HFFc6 (cell line): ENCODE measurements at regions not wholly inside any gene's neighbourhood (a gene's known extent, or its start where the extent isn't known, plus 50 kb on each side); places are given as distances from the start of the nearest gene placed in this dataset.
A peak's percentile ranks its signal among the peaks of the same experiment; 100 is the strongest.

Experiments
- DNase-seq: peaks from one replicate; pipeline ENCODE4 v3.0.0-alpha.2; 2018
- H3K27ac Mint-ChIP-seq: 2 replicates; pipeline ENCODE4 v1.8.0; 2020; ENCODE audit warnings: mild to moderate bottlenecking, mixed read lengths
- H3K27me3 Mint-ChIP-seq: 2 replicates; pipeline ENCODE4 v1.8.0; 2021; ENCODE audit warnings: mild to moderate bottlenecking, moderate library complexity, mixed read lengths; ENCODE audit not compliant: insufficient read depth
- H3K36me3 Mint-ChIP-seq: 2 replicates; pipeline ENCODE4 v1.8.0; 2021; ENCODE audit warnings: low read depth, mixed read lengths
- H3K4me1 Mint-ChIP-seq: 2 replicates; pipeline ENCODE4 v1.8.0; 2020; ENCODE audit warnings: low read depth, mixed read lengths
- H3K4me3 Mint-ChIP-seq: 2 replicates; pipeline ENCODE4 v1.8.0; 2020; ENCODE audit warnings: mild to moderate bottlenecking, moderate library complexity, mixed read lengths
- H3K9me3 Mint-ChIP-seq: 2 replicates; pipeline ENCODE4 v1.8.0; 2020; ENCODE audit warnings: mild to moderate bottlenecking, mixed read lengths
- TF ChIP-seq, protein P1 (sequence below): fragments of 200-600 bp; sonication (generic); IDR thresholded peaks from 2 replicates; pipeline ENCODE4 v1.5.0; 2021; ENCODE audit warnings: antibody characterized with exemption, mild to moderate bottlenecking

DNA sequence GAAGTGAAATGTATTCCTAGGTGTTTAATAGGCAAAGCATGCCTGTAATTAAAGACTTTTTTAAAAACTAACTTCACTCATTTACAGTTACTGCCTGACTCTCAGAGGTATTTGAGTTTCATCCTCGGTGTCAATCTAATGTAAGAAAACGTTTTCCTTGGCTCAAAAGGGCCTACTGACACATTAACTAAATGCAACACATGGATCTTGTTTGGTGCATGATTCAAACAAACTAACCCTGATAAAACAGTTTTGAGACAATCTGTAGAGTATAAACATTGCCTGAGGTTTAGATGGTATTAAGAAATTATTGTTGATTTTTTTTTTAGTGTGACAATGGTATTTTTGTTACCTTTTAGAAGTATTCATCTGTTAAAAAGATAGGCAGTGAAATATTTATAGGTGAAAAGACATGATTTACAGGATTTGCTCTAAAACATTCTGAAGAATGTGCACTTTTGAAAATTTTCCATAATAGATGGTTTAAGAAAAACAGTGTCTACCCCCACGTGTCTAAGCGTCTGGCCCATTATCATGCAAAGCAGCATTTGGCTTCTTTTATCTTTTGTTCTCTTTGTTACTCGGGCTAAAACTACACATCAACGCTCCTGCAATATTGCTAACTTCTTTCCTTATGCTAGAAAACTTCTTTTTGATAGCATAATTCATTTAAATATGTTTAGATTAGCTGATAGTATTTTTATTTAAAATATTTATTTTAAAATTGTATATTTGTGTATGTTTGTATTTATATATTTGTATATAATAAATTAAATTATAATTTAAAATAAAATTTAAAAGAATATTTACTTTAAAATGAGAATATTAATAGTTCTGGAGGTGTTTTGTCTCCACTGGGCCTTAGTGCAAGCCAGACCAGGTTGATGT lies 160.2 kb upstream of the NDUFV2 start:
- H3K36me3 Mint-ChIP-seq, result peaks cover 12% of the 10 kb centered on the region
- TF ChIP-seq, protein P1, sequence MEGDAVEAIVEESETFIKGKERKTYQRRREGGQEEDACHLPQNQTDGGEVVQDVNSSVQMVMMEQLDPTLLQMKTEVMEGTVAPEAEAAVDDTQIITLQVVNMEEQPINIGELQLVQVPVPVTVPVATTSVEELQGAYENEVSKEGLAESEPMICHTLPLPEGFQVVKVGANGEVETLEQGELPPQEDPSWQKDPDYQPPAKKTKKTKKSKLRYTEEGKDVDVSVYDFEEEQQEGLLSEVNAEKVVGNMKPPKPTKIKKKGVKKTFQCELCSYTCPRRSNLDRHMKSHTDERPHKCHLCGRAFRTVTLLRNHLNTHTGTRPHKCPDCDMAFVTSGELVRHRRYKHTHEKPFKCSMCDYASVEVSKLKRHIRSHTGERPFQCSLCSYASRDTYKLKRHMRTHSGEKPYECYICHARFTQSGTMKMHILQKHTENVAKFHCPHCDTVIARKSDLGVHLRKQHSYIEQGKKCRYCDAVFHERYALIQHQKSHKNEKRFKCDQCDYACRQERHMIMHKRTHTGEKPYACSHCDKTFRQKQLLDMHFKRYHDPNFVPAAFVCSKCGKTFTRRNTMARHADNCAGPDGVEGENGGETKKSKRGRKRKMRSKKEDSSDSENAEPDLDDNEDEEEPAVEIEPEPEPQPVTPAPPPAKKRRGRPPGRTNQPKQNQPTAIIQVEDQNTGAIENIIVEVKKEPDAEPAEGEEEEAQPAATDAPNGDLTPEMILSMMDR, result no peak
- H3K9me3 Mint-ChIP-seq, result peaks cover 10% of the 10 kb centered on the region
- no peaks in the 10 kb centered on the region; the same call in 1 of the 2 replicates for H3K27me3 Mint-ChIP-seq
- no peak overlapping the region for H3K4me3 Mint-ChIP-seq
- no peak for DNase-seq
- H3K27ac Mint-ChIP-seq, result peak overlapping the region; percentile 14; the same call in 1 of the 2 replicates
- peaks cover 70% of the 10 kb centered on the region for H3K4me1 Mint-ChIP-seq

DNA sequence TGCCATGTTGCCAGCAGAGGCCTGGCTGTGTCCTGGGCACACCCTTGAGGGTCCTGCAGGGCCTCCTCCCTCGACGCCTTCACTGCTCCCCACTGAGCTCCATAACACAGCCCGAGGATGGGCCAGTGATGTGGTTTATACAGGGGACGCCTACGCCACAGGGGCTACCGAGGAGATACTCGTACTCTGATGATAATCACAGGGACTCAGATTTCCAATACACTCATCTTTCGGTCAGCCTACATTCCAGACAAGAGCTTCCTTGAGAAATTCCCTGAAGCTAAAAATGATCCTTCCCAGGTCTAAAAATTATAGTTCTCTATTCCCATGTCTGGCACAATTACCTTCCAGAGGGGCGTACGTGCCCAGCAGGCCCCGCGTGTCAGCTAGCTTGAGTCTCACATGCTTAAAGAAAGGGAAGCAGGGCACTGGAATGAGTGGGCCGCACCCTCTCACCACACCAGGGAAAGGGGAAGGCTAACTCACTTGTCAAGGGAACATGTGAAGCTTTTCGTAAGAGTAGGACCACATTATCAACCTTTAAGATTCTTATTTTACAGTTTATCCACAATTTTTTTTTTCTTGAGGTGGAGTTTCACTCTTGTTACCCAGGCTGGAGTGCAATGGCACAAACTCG lies 159.5 kb upstream of the NDUFV2 start:
- TF ChIP-seq, protein P1, result no peak
- Mint-ChIP-seq H3K9me3 (peaks cover 10% of the 10 kb centered on the region), H3K27me3 (no peaks in the 10 kb centered on the region; the same call in 1 of the 2 replicates), H3K4me3 (no peak overlapping the region), H3K4me1 (peaks cover 69% of the 10 kb centered on the region), H3K27ac (peak overlapping the region; percentile 54; the same call in 1 of the 2 replicates), H3K36me3 (peaks cover 12% of the 10 kb centered on the region)
- no peak for DNase-seq

DNA sequence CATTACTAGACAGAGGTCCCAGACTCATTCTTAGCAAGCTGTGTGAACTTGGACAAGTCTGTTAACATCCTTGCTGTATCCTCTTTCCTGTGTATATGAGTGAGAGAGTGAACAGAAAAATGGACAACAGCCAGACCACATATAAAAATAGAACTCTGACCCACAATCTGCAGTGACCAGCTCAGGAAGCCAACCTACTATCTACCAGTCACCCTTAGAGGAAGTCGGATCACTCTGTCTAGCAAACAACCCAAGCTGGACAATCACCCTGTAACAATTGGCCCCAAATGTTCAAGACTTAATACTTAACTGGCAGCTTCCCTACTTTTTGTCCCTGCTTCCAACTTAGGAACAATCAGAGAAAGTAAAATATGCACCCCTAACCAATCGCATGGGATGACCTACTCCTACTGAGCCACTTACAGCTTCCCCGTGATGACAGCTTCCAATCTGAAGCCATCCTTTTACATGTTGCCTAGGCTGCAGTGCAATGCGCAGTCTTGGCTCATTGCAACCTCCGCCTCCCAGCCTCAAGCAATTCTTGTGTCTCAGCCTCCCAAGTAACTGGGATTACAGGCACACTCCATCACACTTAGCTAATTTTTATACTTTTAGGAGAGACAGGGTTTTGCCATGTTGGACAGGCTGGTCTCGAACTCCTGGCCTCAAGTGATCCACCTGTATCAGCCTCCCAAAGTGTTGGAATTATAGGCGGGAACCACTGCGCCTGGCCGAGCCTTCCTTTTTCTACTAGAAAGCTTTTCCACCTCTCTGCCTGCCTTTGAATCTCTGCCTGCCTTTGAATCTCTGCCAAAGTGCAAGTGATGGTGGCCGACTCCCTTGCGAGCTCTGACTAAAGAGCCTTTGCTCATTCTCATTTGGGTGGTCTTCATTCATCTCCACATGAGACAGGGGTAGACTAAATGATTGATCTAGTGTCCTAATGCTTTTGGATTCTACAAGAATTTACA lies 158.3 kb upstream of the NDUFV2 start:
- H3K27ac Mint-ChIP-seq, result peak overlapping the region; percentile 92
- DNase-seq, result peak; percentile 79
- no peaks in the 10 kb centered on the region; the same call in 1 of the 2 replicates for H3K27me3 Mint-ChIP-seq
- peaks cover 10% of the 10 kb centered on the region for H3K9me3 Mint-ChIP-seq
- peaks cover 12% of the 10 kb centered on the region for H3K36me3 Mint-ChIP-seq
- H3K4me1 Mint-ChIP-seq, result peaks cover 72% of the 10 kb centered on the region
- H3K4me3 Mint-ChIP-seq, result peak overlapping the region; percentile 14; the same call in 1 of the 2 replicates
- TF ChIP-seq, protein P1, result no peak

DNA sequence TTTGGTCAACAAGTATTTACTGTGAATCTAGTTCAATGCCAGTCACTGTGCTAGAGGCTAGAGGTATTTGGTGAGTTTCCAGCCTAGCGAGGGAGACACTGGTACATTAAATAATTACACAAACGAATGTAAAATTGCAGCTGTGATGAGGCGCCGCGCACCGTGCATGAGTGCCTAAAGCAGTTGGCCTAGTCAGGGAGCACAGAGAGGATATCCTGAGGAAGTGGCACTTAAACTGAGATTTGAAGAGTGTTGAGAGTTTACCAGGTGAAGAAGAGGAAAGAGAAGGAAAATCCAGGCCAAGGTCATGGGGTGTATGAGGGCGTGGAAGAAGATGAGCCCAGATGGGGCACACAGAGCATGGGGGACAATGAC lies 157.6 kb upstream of the NDUFV2 start:
- Mint-ChIP-seq H3K36me3 (peaks cover 12% of the 10 kb centered on the region), H3K9me3 (peaks cover 10% of the 10 kb centered on the region), H3K4me3 (peak overlapping the region; percentile 5; the same call in 1 of the 2 replicates), H3K4me1 (peaks cover 75% of the 10 kb centered on the region), H3K27me3 (no peaks in the 10 kb centered on the region; the same call in 1 of the 2 replicates), H3K27ac (peak overlapping the region; percentile 92)
- TF ChIP-seq, protein P1, result no peak
- DNase-seq, result no peak

DNA sequence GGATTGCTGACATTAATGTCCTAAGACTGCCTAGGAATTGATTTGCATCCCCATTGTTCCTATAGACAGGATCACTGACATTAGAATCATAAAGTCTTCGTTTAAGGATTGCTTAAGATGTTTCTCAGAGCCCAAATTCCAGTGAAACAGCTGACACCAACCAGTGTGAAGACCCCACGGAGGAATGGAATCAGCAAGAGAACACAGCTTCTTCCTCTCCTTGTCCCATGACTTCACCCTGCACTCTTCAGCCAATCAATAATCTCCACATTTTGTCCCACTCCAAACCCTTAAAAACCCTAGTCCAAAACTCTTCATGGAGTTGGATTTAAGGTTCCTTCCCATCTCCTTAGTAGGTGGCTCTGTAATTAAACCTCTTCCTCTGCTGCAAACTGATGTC lies 157.0 kb upstream of the NDUFV2 start:
- Mint-ChIP-seq H3K27me3 (no peaks in the 10 kb centered on the region; the same call in none of the 2 replicates), H3K27ac (peak overlapping the region; percentile 92), H3K4me1 (peaks cover 82% of the 10 kb centered on the region), H3K4me3 (peak overlapping the region; percentile 69), H3K36me3 (peaks cover 12% of the 10 kb centered on the region), H3K9me3 (peaks cover 10% of the 10 kb centered on the region)
- DNase-seq, result no peak
- TF ChIP-seq, protein P1, result no peak
